Trophoblast cell (in vitro differentiated cells and primary cell): ENCODE measurements at regions not wholly inside any gene's neighbourhood (a gene's known extent, or its start where the extent isn't known, plus 50 kb on each side); places are given as distances from the start of the nearest gene placed in this dataset.
A peak's percentile ranks its signal among the peaks of the same experiment; 100 is the strongest.

ENCODE experiments used
- DNase-seq, 2 donors: peaks; one replicate each; pipeline ENCODE4 v3.0.0-alpha.2; 2016
- H2AFZ ChIP-seq: 2 replicates; pipeline ENCODE4 v1.6.1; 2013; ENCODE audit warnings: low read length, moderate library complexity, mild to moderate bottlenecking; ENCODE audit not compliant: insufficient read depth, poor library complexity
- H2AK5ac ChIP-seq: 2 replicates; pipeline ENCODE4 v1.6.1; 2013; ENCODE audit warnings: mild to moderate bottlenecking, low read length
- H2BK120ac ChIP-seq: 2 replicates; pipeline ENCODE4 v1.6.1; 2013; ENCODE audit warnings: low read length, mild to moderate bottlenecking, moderate library complexity; ENCODE audit not compliant: insufficient read depth, poor library complexity
- H2BK12ac ChIP-seq: 2 replicates; pipeline ENCODE4 v1.6.1; 2013; ENCODE audit warnings: mild to moderate bottlenecking, low read length, moderate library complexity
- H2BK5ac ChIP-seq: 2 replicates; pipeline ENCODE4 v1.6.1; 2013; ENCODE audit warnings: low read length, low read depth, moderate library complexity, mild to moderate bottlenecking; ENCODE audit not compliant: poor library complexity
- H3K14ac ChIP-seq: 2 replicates; pipeline ENCODE4 v1.6.1; 2013; ENCODE audit warnings: mild to moderate bottlenecking, low read length
- H3K18ac ChIP-seq: 2 replicates; pipeline ENCODE4 v1.6.1; 2013; ENCODE audit warnings: mild to moderate bottlenecking, low read length
- H3K23ac ChIP-seq: 2 replicates; pipeline ENCODE4 v1.6.1; 2013; ENCODE audit warnings: low read length
- H3K27ac ChIP-seq: 2 replicates; pipeline ENCODE4 v1.5.1; 2013; ENCODE audit warnings: low read depth, mild to moderate bottlenecking, inconsistent platforms, low read length, moderate library complexity
- H3K27me3 ChIP-seq: 2 replicates; pipeline ENCODE4 v1.6.1; 2013; ENCODE audit warnings: inconsistent platforms, mild to moderate bottlenecking, low read length, moderate library complexity; ENCODE audit not compliant: insufficient read depth
- H3K36me3 ChIP-seq, 2 experiments: 1 replicate in 1 of 2; 2 replicates in 1 of 2; pipeline ENCODE4 v1.6.1; 2013; ENCODE audit warnings: low read length in 2 of 2, mild to moderate bottlenecking in 2 of 2, moderate library complexity in 1 of 2; ENCODE audit not compliant: insufficient read depth in 2 of 2, control insufficient read depth in 1 of 2
- H3K4ac ChIP-seq: 2 replicates; pipeline ENCODE4 v1.6.1; 2013; ENCODE audit warnings: low read depth, mild to moderate bottlenecking, low read length, moderate library complexity
- H3K4me1 ChIP-seq, 2 experiments: 1 replicate in 1 of 2; 2 replicates in 1 of 2; pipeline ENCODE4 v1.6.1; 2013; ENCODE audit warnings: low read length in 2 of 2, mild to moderate bottlenecking in 2 of 2, moderate library complexity in 1 of 2; ENCODE audit not compliant: insufficient read depth in 2 of 2, control insufficient read depth in 1 of 2
- H3K4me2 ChIP-seq: 2 replicates; pipeline ENCODE4 v1.6.1; 2013; ENCODE audit warnings: inconsistent platforms, mild to moderate bottlenecking, low read length, moderate library complexity
- H3K4me3 ChIP-seq: 2 replicates; pipeline ENCODE4 v1.5.1; 2013; ENCODE audit warnings: mild to moderate bottlenecking, low read depth, low read length, inconsistent platforms
- H3K79me1 ChIP-seq: one replicate; pipeline ENCODE4 v1.6.1; 2013; ENCODE audit warnings: low read length
- H3K79me2 ChIP-seq: 2 replicates; pipeline ENCODE4 v1.6.1; 2013; ENCODE audit warnings: low read length, mild to moderate bottlenecking; ENCODE audit not compliant: control insufficient read depth, insufficient read depth, poor library complexity
- H3K9ac ChIP-seq: 2 replicates; pipeline ENCODE4 v1.6.1; 2013; ENCODE audit warnings: mild to moderate bottlenecking, low read length
- H3K9me3 ChIP-seq: 2 replicates; pipeline ENCODE4 v1.6.1; 2013; ENCODE audit warnings: low read depth, mild to moderate bottlenecking, control low read depth, inconsistent platforms, low read length; ENCODE audit not compliant: insufficient read depth
- H4K12ac ChIP-seq: 2 replicates; pipeline ENCODE4 v1.6.1; 2013; ENCODE audit warnings: low read depth, mild to moderate bottlenecking, low read length, moderate library complexity
- H4K8ac ChIP-seq: 2 replicates; pipeline ENCODE4 v1.6.1; 2013; ENCODE audit warnings: low read depth, mild to moderate bottlenecking, low read length, moderate library complexity
- H4K91ac ChIP-seq: one replicate; pipeline ENCODE4 v1.6.1; 2013; ENCODE audit warnings: low read depth, mild to moderate bottlenecking, low read length, moderate library complexity
- WGBS: extraction: QIAGEN DNeasy Blood & Tissue Kit; methylation state at CpG from one replicate; pipeline ENCODE4 v1.1.7; 2013; ENCODE audit warnings: missing lambda C conversion rate; ENCODE audit not compliant: insufficient read length, insufficient coverage; ENCODE audit errors: extremely low coverage; 5-methylcytosine and 5-hydroxymethylcytosine counted together

DNA sequence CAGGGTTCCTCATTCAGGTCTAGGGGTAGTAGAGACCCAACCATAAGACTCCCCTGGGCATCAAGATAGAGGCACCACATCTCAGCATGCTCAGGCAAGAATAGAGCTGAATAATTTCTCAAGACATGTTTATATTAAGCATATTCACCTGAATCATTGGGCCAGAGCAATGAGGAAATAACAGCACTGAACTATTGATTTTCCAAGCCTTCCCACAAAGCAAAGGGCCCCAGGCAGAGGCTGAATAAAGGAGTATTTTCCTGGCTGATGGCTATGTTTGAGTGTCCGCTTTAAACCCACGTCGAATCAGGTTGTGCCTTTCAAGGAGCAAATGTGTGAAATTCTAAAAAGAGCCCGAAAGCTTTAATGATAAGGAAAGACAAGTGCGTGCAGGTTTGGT lies 129.2 kb downstream of the HSD17B3 start:
- Histone ChIP-seq H4K12ac (no peak overlapping the region), H3K23ac (no peak overlapping the region), H3K79me1 (peaks cover 5% of the 10 kb centered on the region), H2AK5ac (no peak overlapping the region), H3K9me3 (no peaks in the 10 kb centered on the region), H3K4me3 (no peak overlapping the region), H2BK120ac (no peak overlapping the region), H2AFZ (no peak overlapping the region), H3K18ac (no peak overlapping the region), H3K4ac (no peak overlapping the region), H4K8ac (no peak overlapping the region), H2BK12ac (no peak overlapping the region), H2BK5ac (no peak overlapping the region), H3K79me2 (no peaks in the 10 kb centered on the region), H3K14ac (no peak overlapping the region), H3K4me2 (no peak overlapping the region), H4K91ac (no peak overlapping the region), H3K27me3 (no peaks in the 10 kb centered on the region), H3K36me3 (no peaks in the 10 kb centered on the region), H3K4me1 (peaks cover 9 to 12% of the 10 kb centered on the region in 2 experiments), H3K9ac (no peak overlapping the region), H3K27ac (no peak overlapping the region)
- WGBS, result no CpG with 5 or more reads among the region's 5 CpGs
- no peak for DNase-seq

- no peak for DNase-seq
- Histone ChIP-seq H3K27me3 (no peaks in the 10 kb centered on the region), H4K12ac (no peak overlapping the region), H3K9ac (no peak overlapping the region), H3K36me3 (no peaks in the 10 kb centered on the region), H3K4me3 (no peak overlapping the region), H2BK12ac (no peak overlapping the region), H2AK5ac (no peak overlapping the region), H4K91ac (no peak overlapping the region), H3K4me2 (no peak overlapping the region), H3K4ac (no peak overlapping the region), H3K9me3 (no peaks in the 10 kb centered on the region), H4K8ac (no peak overlapping the region), H3K4me1 (peaks cover 9 to 12% of the 10 kb centered on the region in 2 experiments), H3K79me1 (peaks cover 5% of the 10 kb centered on the region), H2BK120ac (no peak overlapping the region), H2BK5ac (no peak overlapping the region), H3K14ac (no peak overlapping the region), H3K18ac (no peak overlapping the region), H2AFZ (no peak overlapping the region), H3K79me2 (no peaks in the 10 kb centered on the region), H3K23ac (no peak overlapping the region), H3K27ac (no peak overlapping the region)
- no CpG with 5 or more reads among the region's 6 CpGs for WGBS
These were observed 130.2 kb downstream of the HSD17B3 start for GRCh38 chr9:96171728-96172127.

GRCh38 chr9:96169901-96170300 lies 132.1 kb downstream of the HSD17B3 start:
- no peak overlapping the region for H2AK5ac ChIP-seq
- H3K23ac ChIP-seq, result no peak overlapping the region
- H3K79me1 ChIP-seq, result peaks cover 5% of the 10 kb centered on the region
- no peak for DNase-seq
- H3K27me3 ChIP-seq, result no peaks in the 10 kb centered on the region
- no peak overlapping the region for H4K12ac ChIP-seq
- no peak overlapping the region for H2BK12ac ChIP-seq
- no peak overlapping the region for H2AFZ ChIP-seq
- no peak overlapping the region for H2BK5ac ChIP-seq
- no CpG with 5 or more reads among the region's 6 CpGs for WGBS
- H3K79me2 ChIP-seq, result no peaks in the 10 kb centered on the region
- H3K9ac ChIP-seq, result no peak overlapping the region
- no peak overlapping the region for H3K4me2 ChIP-seq
- H3K36me3 ChIP-seq, result no peaks in the 10 kb centered on the region
- H4K91ac ChIP-seq, result no peak overlapping the region
- no peak overlapping the region for H2BK120ac ChIP-seq
- H3K4me3 ChIP-seq, result no peak overlapping the region
- peaks cover 9 to 12% of the 10 kb centered on the region in 2 experiments for H3K4me1 ChIP-seq
- no peak overlapping the region for H3K18ac ChIP-seq
- no peaks in the 10 kb centered on the region for H3K9me3 ChIP-seq
- H4K8ac ChIP-seq, result peak overlapping the region; percentile 31
- H3K4ac ChIP-seq, result no peak overlapping the region
- H3K27ac ChIP-seq, result no peak overlapping the region
- no peak overlapping the region for H3K14ac ChIP-seq

GRCh38 chr9:96169484-96169883 lies 132.5 kb downstream of the HSD17B3 start:
- H4K8ac ChIP-seq, result peak overlapping the region; percentile 70
- DNase-seq, result no peak
- peaks cover 9 to 12% of the 10 kb centered on the region in 2 experiments for H3K4me1 ChIP-seq
- peak overlapping the region; percentile 67 for H2BK12ac ChIP-seq
- no peak overlapping the region for H3K27ac ChIP-seq
- H3K79me1 ChIP-seq, result peaks cover 5% of the 10 kb centered on the region
- no peak overlapping the region for H2AK5ac ChIP-seq
- H3K4me3 ChIP-seq, result no peak overlapping the region
- H3K14ac ChIP-seq, result peak overlapping the region; percentile 79
- H2AFZ ChIP-seq, result no peak overlapping the region
- H3K4me2 ChIP-seq, result peak overlapping the region; percentile 17
- no CpG with 5 or more reads among the region's 15 CpGs for WGBS
- no peaks in the 10 kb centered on the region for H3K36me3 ChIP-seq
- peak overlapping the region; percentile 10 for H2BK120ac ChIP-seq
- H2BK5ac ChIP-seq, result no peak overlapping the region
- peak overlapping the region; percentile 68 for H3K18ac ChIP-seq
- H3K27me3 ChIP-seq, result no peaks in the 10 kb centered on the region
- H4K12ac ChIP-seq, result no peak overlapping the region
- peak overlapping the region; percentile 50 for H4K91ac ChIP-seq
- H3K23ac ChIP-seq, result no peak overlapping the region
- no peaks in the 10 kb centered on the region for H3K9me3 ChIP-seq
- H3K4ac ChIP-seq, result no peak overlapping the region
- H3K79me2 ChIP-seq, result no peaks in the 10 kb centered on the region
- H3K9ac ChIP-seq, result no peak overlapping the region
